ENCODE measurements at regions not wholly inside any gene's neighbourhood (a gene's known extent, or its start where the extent isn't known, plus 50 kb on each side); places are given as distances from the start of the nearest gene placed in this dataset.

- DNase-seq (ENCODE audit: low read depth), result no peak
- TF ChIP-seq CTCF (conservative IDR thresholded peaks at IDR 0.05; ENCODE audit: control insufficient read depth, insufficient read depth, low read depth, low read length), result no peak
- H3K4me3 ChIP-seq (ENCODE audit: control insufficient read depth, low read depth, low read length), result no peak overlapping the region
These were observed 178.0 kb downstream of the PRDM2 start for GRCh38 chr1:13878021-13878420.

GRCh38 chr1:13878451-13878850 is 178.5 kb downstream of the PRDM2 start:
- no peak for TF ChIP-seq CTCF (conservative IDR thresholded peaks at IDR 0.05; ENCODE audit: control insufficient read depth, insufficient read depth, low read depth, low read length)
- DNase-seq (ENCODE audit: low read depth), result no peak
- no peak overlapping the region for H3K4me3 ChIP-seq (ENCODE audit: control insufficient read depth, low read depth, low read length)

- TF ChIP-seq CTCF (conservative IDR thresholded peaks at IDR 0.05; ENCODE audit: control insufficient read depth, insufficient read depth, low read depth, low read length), result no peak
- DNase-seq (ENCODE audit: low read depth), result peak; percentile 53
- no peak overlapping the region for H3K4me3 ChIP-seq (ENCODE audit: control insufficient read depth, low read depth, low read length)
These were observed 181.5 kb downstream of the PRDM2 start for GRCh38 chr1:13881385-13882088.

- no peak for TF ChIP-seq CTCF (conservative IDR thresholded peaks at IDR 0.05; ENCODE audit: control insufficient read depth, insufficient read depth, low read depth, low read length)
- DNase-seq (ENCODE audit: low read depth), result no peak
- H3K4me3 ChIP-seq (ENCODE audit: control insufficient read depth, low read depth, low read length), result no peak overlapping the region
These were observed 188.5 kb downstream of the PRDM2 start for GRCh38 chr1:13888351-13888986.

- DNase-seq (ENCODE audit: low read depth), result no peak
- TF ChIP-seq CTCF (conservative IDR thresholded peaks at IDR 0.05; ENCODE audit: control insufficient read depth, insufficient read depth, low read depth, low read length), result no peak
- H3K4me3 ChIP-seq (ENCODE audit: control insufficient read depth, low read depth, low read length), result no peak overlapping the region
These were observed 189.5 kb downstream of the PRDM2 start for GRCh38 chr1:13889495-13889894.

GRCh38 chr1:13890766-13891165 is 190.8 kb downstream of the PRDM2 start:
- DNase-seq (ENCODE audit: low read depth), result no peak

More at GRCh38 chr1:13890766-13891165, 190.8 kb downstream of the PRDM2 start:
- no peak overlapping the region for H3K4me3 ChIP-seq (ENCODE audit: control insufficient read depth, low read depth, low read length)
- TF ChIP-seq CTCF (conservative IDR thresholded peaks at IDR 0.05; ENCODE audit: control insufficient read depth, insufficient read depth, low read depth, low read length), result no peak
